ENCODE measurements at regions not wholly inside any gene's neighbourhood (a gene's known extent, or its start where the extent isn't known, plus 50 kb on each side); places are given as distances from the start of the nearest gene placed in this dataset.

- no peak for DNase-seq (ENCODE audit: low read depth, low spot score)
- dilution Hi-C loops (cut with MboI; ENCODE audit: extremely low pct_ligation_motif_present, low sequenced_read_pairs) = no loop called here
- Histone ChIP-seq H3K4me1 (ENCODE audit: control insufficient read depth, extremely low read depth, insufficient read depth, low read length) (no peaks in the 10 kb centered on the region), H3K27me3 (ENCODE audit: control insufficient read depth, extremely low read depth, insufficient read depth, low read length) (no peaks in the 10 kb centered on the region), H3K4me3 (ENCODE audit: control insufficient read depth in 2 of 3, extremely low read depth in 1 of 3, insufficient read depth in 2 of 3, low read depth in 1 of 3, low read length in 3 of 3) (no peak overlapping the region), H4K20me1 (ENCODE audit: control insufficient read depth, extremely low read depth, insufficient read depth, low read length) (no peaks in the 10 kb centered on the region), H2AFZ (ENCODE audit: control insufficient read depth, low read length) (no peak overlapping the region), H3K27ac (ENCODE audit: control insufficient read depth, insufficient read depth, low read length) (no peak overlapping the region), H3K9me1 (ENCODE audit: control insufficient read depth, extremely low read depth, insufficient read depth, low read length) (no peaks in the 10 kb centered on the region), H3K79me2 (ENCODE audit: control insufficient read depth, insufficient read depth, low read length) (no peaks in the 10 kb centered on the region), H3K9me3 (ENCODE audit: control insufficient read depth, low read depth, low read length) (no peaks in the 10 kb centered on the region), H3K9ac (ENCODE audit: control insufficient read depth, extremely low read depth, insufficient read depth, low read length) (no peak overlapping the region), H3K36me3 (ENCODE audit: control insufficient read depth in 2 of 2, extremely low read depth in 1 of 2, insufficient read depth in 2 of 2, low read length in 2 of 2) (no peaks in the 10 kb centered on the region), H3K4me2 (ENCODE audit: control insufficient read depth, extremely low read depth, insufficient read depth, low read depth, low read length) (no peak overlapping the region)
- no peak for FAIRE-seq
- TF ChIP-seq CTCF (optimal IDR thresholded peaks at IDR 0.05 in 1 of 3, IDR thresholded peaks at IDR 0.05 in 1 of 3, conservative IDR thresholded peaks at IDR 0.05 in 1 of 3; ENCODE audit: extremely low read depth in 1 of 3, insufficient read depth in 2 of 3, low read length in 3 of 3) (no peak), EZH2 (IDR thresholded peaks at IDR 0.05; ENCODE audit: low read length) (no peak)
Observed at GRCh38 chr12:24198936-24199671, 249.6 kb upstream of the SOX5 start.

- Histone ChIP-seq H3K27ac (ENCODE audit: control insufficient read depth, insufficient read depth, low read length) (no peak overlapping the region), H3K9me1 (ENCODE audit: control insufficient read depth, extremely low read depth, insufficient read depth, low read length) (no peaks in the 10 kb centered on the region), H3K4me3 (ENCODE audit: control insufficient read depth in 2 of 3, extremely low read depth in 1 of 3, insufficient read depth in 2 of 3, low read depth in 1 of 3, low read length in 3 of 3) (no peak overlapping the region), H3K4me2 (ENCODE audit: control insufficient read depth, extremely low read depth, insufficient read depth, low read depth, low read length) (no peak overlapping the region), H3K79me2 (ENCODE audit: control insufficient read depth, insufficient read depth, low read length) (no peaks in the 10 kb centered on the region), H3K9ac (ENCODE audit: control insufficient read depth, extremely low read depth, insufficient read depth, low read length) (no peak overlapping the region), H2AFZ (ENCODE audit: control insufficient read depth, low read length) (no peak overlapping the region), H3K9me3 (ENCODE audit: control insufficient read depth, low read depth, low read length) (no peaks in the 10 kb centered on the region), H3K27me3 (ENCODE audit: control insufficient read depth, extremely low read depth, insufficient read depth, low read length) (no peaks in the 10 kb centered on the region), H4K20me1 (ENCODE audit: control insufficient read depth, extremely low read depth, insufficient read depth, low read length) (no peaks in the 10 kb centered on the region), H3K36me3 (ENCODE audit: control insufficient read depth in 2 of 2, extremely low read depth in 1 of 2, insufficient read depth in 2 of 2, low read length in 2 of 2) (no peaks in the 10 kb centered on the region), H3K4me1 (ENCODE audit: control insufficient read depth, extremely low read depth, insufficient read depth, low read length) (no peaks in the 10 kb centered on the region)
- no peak for DNase-seq (ENCODE audit: low read depth, low spot score)
- TF ChIP-seq EZH2 (IDR thresholded peaks at IDR 0.05; ENCODE audit: low read length) (no peak), CTCF (optimal IDR thresholded peaks at IDR 0.05 in 1 of 3, IDR thresholded peaks at IDR 0.05 in 1 of 3, conservative IDR thresholded peaks at IDR 0.05 in 1 of 3; ENCODE audit: extremely low read depth in 1 of 3, insufficient read depth in 2 of 3, low read length in 3 of 3) (no peak)
- FAIRE-seq = no peak
- dilution Hi-C loops (cut with MboI; ENCODE audit: extremely low pct_ligation_motif_present, low sequenced_read_pairs) = no loop called here
Observed at GRCh38 chr12:24198070-24198469, 248.6 kb upstream of the SOX5 start.

Measured in keratinocyte (primary cell).